ENCODE measurements at regions not wholly inside any gene's neighbourhood (a gene's known extent, or its start where the extent isn't known, plus 50 kb on each side); places are given as distances from the start of the nearest gene placed in this dataset.

- Histone ChIP-seq H3K27ac (peak overlapping the region in 2 of 3 donors; percentile 20 to 26), H3K4me3 (replicated peaks in 1 of 3) (no peak overlapping the region), H3K9me3 (no peaks in the 10 kb centered on the region), H3K36me3 (no peaks in the 10 kb centered on the region), H3K4me1 (peaks cover 10 to 35% of the 10 kb centered on the region in 2 donors), H3K27me3 (no peaks in the 10 kb centered on the region)
- WGBS, 2 donors, result 65 to 74% methylated on average over 11 of the region's 11 CpGs
- TF ChIP-seq POLR2A (IDR thresholded peaks at IDR 0.05) (no peak), CTCF (IDR thresholded peaks at IDR 0.05) (no peak)
- peak in 1 of 2 donors; percentile 9 for DNase-seq
- intact Hi-C loops (cut with DNase I), result no loop called here
Observed at GRCh38 chr2:15749460-15750432, 158.1 kb downstream of the DDX1 start.

GRCh38 chr2:15750433-15750814 is 158.8 kb downstream of the DDX1 start:
- Histone ChIP-seq H3K36me3 (no peaks in the 10 kb centered on the region), H3K27ac (no peak overlapping the region), H3K4me3 (replicated peaks in 1 of 3) (no peak overlapping the region), H3K4me1 (peaks cover 10 to 35% of the 10 kb centered on the region in 2 donors), H3K9me3 (no peaks in the 10 kb centered on the region), H3K27me3 (no peaks in the 10 kb centered on the region)
- no peak for DNase-seq
- intact Hi-C loops (cut with DNase I), result no loop called here
- 79 to 83% methylated on average over 3 of the region's 3 CpGs for WGBS, 2 donors
- TF ChIP-seq POLR2A (IDR thresholded peaks at IDR 0.05) (no peak), CTCF (IDR thresholded peaks at IDR 0.05) (no peak)

GRCh38 chr2:15750822-15751329 is 159.2 kb downstream of the DDX1 start:
- no peak overlapping the region for H3K27ac ChIP-seq
- no peaks in the 10 kb centered on the region for H3K27me3 ChIP-seq
- DNase-seq, result no peak
- intact Hi-C loops (cut with DNase I), result no loop called here
- no peak overlapping the region for H3K4me3 ChIP-seq (replicated peaks in 1 of 3)
- H3K9me3 ChIP-seq, result no peaks in the 10 kb centered on the region
- TF ChIP-seq POLR2A (IDR thresholded peaks at IDR 0.05) (no peak), CTCF (IDR thresholded peaks at IDR 0.05) (no peak)
- peaks cover 10 to 34% of the 10 kb centered on the region in 2 donors for H3K4me1 ChIP-seq
- H3K36me3 ChIP-seq, result no peaks in the 10 kb centered on the region
- WGBS, 2 donors, result 82 to 87% methylated on average over 3 of the region's 3 CpGs

GRCh38 chr2:15751477-15751876 is 159.8 kb downstream of the DDX1 start:
- no peak for TF ChIP-seq POLR2A (IDR thresholded peaks at IDR 0.05)
- no peak for TF ChIP-seq CTCF (IDR thresholded peaks at IDR 0.05)
- H3K4me1 ChIP-seq, result peaks cover 10 to 28% of the 10 kb centered on the region in 2 donors
- WGBS, 2 donors, result 91 to 96% methylated on average over 2 of the region's 2 CpGs
- DNase-seq, result no peak
- intact Hi-C loops (cut with DNase I), result no loop called here
- H3K27ac ChIP-seq, result no peak overlapping the region
- H3K36me3 ChIP-seq, result no peaks in the 10 kb centered on the region
- no peaks in the 10 kb centered on the region for H3K9me3 ChIP-seq
- H3K4me3 ChIP-seq (replicated peaks in 1 of 3), result no peak overlapping the region
- H3K27me3 ChIP-seq, result no peaks in the 10 kb centered on the region

All from thyroid gland (tissue), 4 donors.